ENCODE measurements at regions not wholly inside any gene's neighbourhood (a gene's known extent, or its start where the extent isn't known, plus 50 kb on each side); places are given as distances from the start of the nearest gene placed in this dataset.
"Not testable (repeated sequence)": the region's sequence is repeated elsewhere in the genome, so short reads cannot be mapped to it uniquely, and the experiment has no call there.

- DNase-seq: no peak
These were observed 986.5 kb upstream of the ARRDC3 start for GRCh38 chr5:92369587-92369986.

DNA sequence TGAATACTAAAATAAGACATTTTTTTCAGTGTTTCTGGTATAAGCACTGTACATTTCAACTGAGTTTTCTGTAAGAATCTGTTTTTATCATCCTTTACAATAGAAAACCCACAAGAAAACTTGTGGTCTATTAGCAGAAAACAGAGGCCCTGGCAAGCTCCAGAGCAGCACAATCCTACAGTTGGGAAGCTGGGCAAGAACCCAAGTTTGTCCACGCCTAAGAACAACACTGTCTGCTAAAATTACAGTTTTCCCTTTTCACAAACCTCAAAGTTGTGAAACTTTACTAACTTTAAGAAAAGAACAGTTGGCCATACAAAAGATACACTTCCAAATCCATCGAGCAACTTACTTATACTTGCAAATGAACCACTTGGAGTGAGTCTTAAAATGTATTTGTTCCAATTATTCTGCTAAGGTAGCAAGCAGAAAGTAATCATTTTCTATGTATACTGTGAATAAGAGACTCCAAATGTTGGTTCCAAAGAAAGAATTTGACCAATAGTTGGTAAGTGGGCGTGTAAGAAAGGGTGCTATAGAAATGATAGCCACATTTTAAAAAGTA, 982.0 kb upstream of the ARRDC3 start:
- no peak for DNase-seq

DNA sequence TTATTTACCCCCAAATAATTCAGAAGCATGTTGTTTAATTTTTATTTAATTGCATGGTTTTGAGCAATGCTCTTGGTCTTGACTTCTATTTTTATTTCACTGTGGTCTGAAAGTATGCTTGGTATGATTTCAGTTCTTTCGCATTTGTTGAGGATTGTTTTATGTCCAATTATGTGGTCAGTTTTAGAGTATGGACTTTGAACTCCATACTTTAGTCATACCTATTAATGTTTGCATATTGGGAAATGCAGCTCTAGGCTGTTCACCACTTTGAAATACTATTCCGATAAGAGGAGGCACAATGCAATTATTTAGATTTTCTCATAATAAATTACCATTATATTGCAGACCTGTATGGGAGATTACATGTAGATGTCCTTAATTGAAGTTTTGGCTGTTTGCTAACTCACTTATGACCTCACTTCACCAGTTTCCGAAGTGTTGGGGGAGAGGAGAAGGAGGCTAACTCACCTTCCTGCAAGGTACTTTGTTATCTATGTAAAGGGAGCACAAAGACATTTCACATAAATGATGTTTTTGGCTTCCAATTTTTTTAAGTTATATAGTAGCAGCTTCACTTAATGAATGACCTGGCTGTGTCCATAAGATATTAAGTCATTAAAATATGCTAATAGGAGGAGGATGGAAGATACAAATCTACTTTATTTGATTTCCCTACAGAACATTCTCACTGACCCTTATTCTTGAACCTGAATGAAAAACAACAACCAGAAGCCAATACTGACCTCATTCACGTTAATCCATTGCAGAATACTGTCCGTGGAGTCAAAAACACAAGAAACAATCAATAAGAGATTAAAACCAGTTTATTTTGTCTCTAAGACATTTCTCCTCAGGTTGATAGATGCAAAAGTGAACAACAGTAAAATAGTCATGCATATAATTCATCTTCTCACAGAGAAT, 970.3 kb upstream of the ARRDC3 start:
- peak; percentile 5 for DNase-seq

GRCh38 chr5:92337772-92338234, 954.7 kb upstream of the ARRDC3 start:
- DNase-seq: no peak

- DNase-seq: peak; percentile 38
These were observed 948.9 kb upstream of the ARRDC3 start for GRCh38 chr5:92332039-92332438.

GRCh38 chr5:92330365-92330764, 947.2 kb upstream of the ARRDC3 start:
- DNase-seq: no peak

DNA sequence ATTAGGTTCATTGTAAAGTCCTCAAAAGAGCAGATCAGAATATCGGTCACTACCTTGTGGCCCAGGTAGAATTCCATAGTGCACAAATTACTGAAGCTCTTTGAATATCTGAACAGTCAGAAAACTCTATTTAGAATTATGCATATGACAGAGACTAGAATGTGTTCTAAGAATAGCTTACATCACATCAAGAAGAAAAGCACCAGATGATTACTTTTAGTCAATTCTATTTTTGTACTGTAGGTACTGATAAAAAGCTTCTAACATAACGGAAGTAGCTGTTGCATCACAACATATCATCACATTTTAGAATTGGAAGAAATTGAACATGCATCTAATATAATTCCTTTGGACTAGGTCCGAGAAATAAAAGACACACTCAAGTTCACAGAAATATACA, 946.6 kb upstream of the ARRDC3 start:
- DNase-seq: no peak

DNA sequence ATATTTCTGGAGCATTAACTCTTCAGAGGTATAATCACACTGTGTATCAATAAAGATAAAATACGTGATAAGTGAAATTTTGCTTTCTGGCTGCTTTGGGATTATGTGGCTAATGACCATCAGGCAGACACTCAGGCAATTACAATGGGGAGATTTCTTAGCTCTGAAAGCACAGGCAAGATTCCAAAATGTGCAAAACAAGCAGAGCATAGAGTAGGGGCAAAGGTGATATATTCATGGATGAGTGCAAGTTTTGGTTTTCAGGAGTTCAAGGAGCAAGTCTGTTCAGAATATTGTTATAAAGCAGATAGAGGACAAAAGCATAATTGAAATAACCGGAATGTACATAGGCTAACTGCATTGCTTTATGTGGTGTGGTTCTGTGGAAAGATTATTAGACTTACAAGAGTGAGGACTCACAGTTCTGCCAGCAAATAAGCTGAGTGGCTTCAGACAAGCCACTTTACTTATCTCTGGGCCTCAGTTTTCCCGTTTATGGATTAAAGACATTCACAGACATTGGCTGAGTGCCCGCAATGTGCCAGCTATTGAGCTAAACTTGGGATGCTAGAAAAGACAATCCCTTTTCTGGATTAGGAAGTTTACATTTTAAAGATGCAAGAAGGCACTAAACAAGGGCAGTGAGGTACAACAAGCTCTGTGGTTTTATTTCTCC, 945.6 kb upstream of the ARRDC3 start:
- no peak for DNase-seq

DNA sequence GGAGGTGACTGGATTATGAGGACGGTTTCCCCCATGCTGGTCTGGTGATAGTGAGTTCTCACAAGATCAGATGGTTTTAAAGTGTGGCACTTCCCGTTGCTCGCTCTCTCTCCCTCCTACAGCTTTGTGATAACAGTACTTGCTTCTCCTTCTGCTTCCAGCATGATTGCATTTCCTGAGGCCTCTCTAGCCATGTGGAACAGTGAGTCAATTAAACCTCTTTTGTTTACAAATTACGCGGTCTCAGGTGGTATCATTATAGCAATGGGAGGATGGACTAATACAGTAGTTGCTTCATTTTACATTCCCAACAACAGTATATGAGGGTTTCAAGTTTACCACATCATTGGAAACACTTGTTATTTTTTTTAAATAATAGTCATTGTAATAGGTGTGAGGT, 937.3 kb upstream of the ARRDC3 start:
- no peak for DNase-seq

DNA sequence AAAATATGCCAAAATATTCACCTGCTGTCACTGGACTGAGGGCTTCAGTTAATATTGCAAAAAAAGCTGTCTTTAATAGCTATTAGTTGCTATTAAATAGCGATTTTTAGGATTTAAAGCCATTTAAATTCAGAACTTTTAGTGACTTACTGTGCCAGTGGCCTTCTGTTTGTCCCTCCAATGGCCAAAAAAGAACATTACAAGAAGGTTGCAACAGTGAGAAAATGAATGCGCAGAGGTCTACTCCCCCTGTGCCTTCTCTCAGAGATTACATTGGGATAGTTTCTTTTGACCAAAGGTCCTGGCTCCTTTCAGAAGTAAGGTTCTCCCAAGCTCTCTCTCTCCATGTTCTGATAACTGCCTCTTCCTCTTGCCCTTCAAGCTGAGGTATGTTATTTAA, 930.3 kb upstream of the ARRDC3 start:
- no peak for DNase-seq

GRCh38 chr5:92309336-92309991, 926.3 kb upstream of the ARRDC3 start:
- peak; percentile 67 for DNase-seq

DNA sequence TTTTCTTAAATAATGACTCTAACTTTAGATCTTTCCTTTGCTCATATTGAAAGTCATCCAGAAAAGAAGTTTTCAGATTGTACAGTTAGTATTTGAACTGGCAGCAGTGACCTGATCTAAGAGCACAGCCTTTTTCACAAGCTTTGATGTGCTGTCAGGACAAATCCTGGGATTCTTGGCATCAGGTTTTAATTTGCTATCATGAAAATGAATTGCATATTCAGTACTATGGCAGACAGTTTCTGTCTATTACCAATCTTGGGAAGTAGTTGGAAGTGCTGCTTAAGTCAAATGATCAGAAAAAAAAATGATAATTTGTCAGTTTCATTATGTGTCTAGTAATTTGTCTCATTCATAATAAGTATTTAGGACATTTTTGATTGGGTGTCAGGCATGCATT, 925.6 kb upstream of the ARRDC3 start:
- no peak for DNase-seq

- not testable (repeated sequence) for DNase-seq
These were observed 919.2 kb upstream of the ARRDC3 start for GRCh38 chr5:92302356-92302755.

- DNase-seq: no peak
These were observed 900.4 kb upstream of the ARRDC3 start for GRCh38 chr5:92283521-92283920.

GRCh38 chr5:92271750-92272149, 888.6 kb upstream of the ARRDC3 start:
- not testable (repeated sequence) for DNase-seq

DNA sequence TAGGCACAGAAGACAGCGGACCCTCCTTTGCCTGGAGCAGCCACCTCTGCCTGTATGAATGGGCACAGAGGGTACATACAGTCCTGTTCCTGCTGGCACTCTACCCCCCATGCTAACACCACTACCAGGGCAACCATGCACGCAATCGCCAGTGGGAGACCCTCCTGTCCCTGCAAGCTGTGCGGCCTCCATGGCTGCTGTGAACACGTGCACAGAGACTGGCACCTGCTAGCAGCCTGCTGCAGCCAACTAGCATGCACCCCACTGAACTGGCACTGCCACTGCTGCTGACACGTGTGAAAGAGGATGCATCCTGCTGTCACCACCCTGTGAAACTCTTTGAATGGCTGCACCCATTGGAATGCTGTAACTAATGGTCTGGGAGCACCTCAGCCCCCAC, 885.2 kb upstream of the ARRDC3 start:
- DNase-seq: no peak

DNA sequence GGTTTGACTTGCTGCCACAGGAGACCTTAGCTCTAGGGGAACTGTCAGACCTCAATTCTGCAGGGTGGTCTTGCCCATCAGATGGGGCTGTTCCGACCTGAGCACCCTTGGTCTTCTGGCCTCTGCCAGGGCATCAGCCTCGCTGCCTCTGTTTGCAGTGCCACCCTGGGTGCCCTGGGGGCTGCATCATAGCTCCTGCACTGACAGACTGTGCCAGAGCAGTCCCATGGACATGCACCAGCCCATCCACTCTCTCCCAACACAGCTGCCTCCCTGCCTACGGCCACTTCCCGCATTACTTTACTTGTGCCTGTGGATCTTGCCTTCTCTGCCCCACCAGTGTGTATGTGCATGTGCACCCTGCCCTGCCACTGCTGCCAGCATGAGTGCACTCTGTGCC, 884.7 kb upstream of the ARRDC3 start:
- no peak for DNase-seq

GRCh38 chr5:92265804-92266203, 882.7 kb upstream of the ARRDC3 start:
- no peak for DNase-seq

- DNase-seq: not testable (repeated sequence)
These were observed 872.5 kb upstream of the ARRDC3 start for GRCh38 chr5:92255605-92256004.

DNA sequence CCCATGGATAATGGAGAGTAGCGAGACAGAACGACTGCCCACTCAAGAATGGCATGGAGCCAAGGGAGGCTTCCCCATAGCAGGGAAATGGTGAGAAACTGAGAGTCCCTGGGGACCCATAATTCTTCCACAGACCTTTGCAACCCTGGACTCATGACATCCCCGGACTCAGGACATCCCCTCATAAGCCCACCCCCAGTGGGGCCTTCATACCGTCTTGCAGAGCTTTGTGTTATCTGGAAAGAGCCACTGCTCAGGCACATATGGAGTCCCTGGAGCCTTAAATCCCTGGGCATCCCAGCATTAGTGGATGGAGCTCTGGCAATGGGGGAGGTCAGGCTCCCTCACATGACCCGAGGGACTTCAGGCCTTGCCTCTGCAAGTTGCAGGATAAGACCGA, 865.4 kb upstream of the ARRDC3 start:
- no peak for DNase-seq

DNA sequence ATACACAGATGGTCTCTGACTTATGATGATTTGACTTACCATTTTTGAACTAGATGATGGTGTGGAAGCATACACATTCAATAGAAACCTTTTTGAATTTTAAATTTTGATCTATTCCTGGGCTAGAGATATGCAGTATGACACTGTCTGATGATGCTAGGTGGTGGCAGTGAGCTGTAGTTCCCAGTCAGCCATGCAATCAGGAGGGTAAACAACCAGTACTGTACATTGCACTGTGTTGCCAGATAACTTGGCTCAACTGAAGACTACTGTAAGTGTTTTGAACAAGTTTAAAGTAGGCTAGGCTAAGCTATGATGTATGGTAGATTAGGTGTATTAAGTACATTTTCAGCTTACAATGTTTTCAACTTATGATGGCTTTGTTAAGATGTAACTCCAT, 859.1 kb upstream of the ARRDC3 start:
- peak; percentile 10 for DNase-seq

DNA sequence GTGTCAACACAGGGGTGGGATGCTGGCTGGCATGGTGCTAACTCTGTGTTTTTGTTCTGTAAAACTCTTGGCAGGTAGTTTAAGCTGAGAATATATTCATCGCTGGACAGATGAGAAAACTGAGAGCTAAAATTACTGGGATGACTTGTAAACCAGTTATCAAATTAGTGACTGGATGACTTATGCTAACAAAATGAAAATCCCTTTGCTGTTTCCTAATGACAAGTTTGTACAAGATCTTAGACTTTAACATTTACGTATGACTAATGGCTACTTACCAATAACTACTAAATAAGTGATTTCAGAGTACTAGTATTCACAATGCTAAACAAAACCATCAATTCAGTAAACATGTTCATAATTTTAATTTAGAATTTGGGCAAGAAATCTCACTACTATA, 854.8 kb upstream of the ARRDC3 start:
- DNase-seq: no peak

GRCh38 chr5:92222449-92222848, 839.3 kb upstream of the ARRDC3 start:
- peak; percentile 46 for DNase-seq
